H1 (cell line): ENCODE measurements at regions not wholly inside any gene's neighbourhood (a gene's known extent, or its start where the extent isn't known, plus 50 kb on each side); places are given as distances from the start of the nearest gene placed in this dataset.

Source experiments
- CTCF ChIA-PET: fragments of 300-600 bp; sonication (Branson Sonifier 250); formaldehyde crosslinking; loops from one replicate; lab custom pipeline; 2021; ENCODE audit not compliant: partially characterized antibody; lab: Charles Lee
- POLR2A ChIA-PET: fragments of 300-600 bp; sonication (Branson Sonifier 250); formaldehyde crosslinking; loops from one replicate; lab custom pipeline; 2021; ENCODE audit warnings: inconsistent platforms; ENCODE audit not compliant: partially characterized antibody; lab: Charles Lee
- DNase-seq, 2 experiments: peaks; one replicate each; pipeline versions ENCODE4 v3.0.0 to v3.0.0-alpha.2; 2010 to 2022; ENCODE audit warnings: low spot score in 2 of 2, low read depth in 1 of 2, mixed read lengths in 1 of 2
- FAIRE-seq: peaks from 2 replicates; lab custom pipeline; 2011; peaks lifted over from hg19 to GRCh38; lab: Jason Lieb, UNC
- H2AFZ ChIP-seq: 2 replicates; pipeline ENCODE4 v1.8.1; 2012; ENCODE audit warnings: low read length, inconsistent platforms
- H2AK5ac ChIP-seq: 2 replicates; pipeline ENCODE4 v1.6.1; 2013; ENCODE audit warnings: low read depth, low read length
- H2BK120ac ChIP-seq: replicated peaks from 2 replicates; pipeline ENCODE3; 2013; ENCODE audit warnings: low read depth, low read length, inconsistent platforms
- H2BK12ac ChIP-seq: 2 replicates; pipeline ENCODE4 v1.6.1; 2013; ENCODE audit warnings: low read depth, low read length
- H2BK15ac ChIP-seq: 2 replicates; pipeline ENCODE4 v1.6.1; 2013; ENCODE audit warnings: low read length
- H2BK20ac ChIP-seq: 2 replicates; pipeline ENCODE4 v1.6.1; 2013; ENCODE audit warnings: low read length
- H2BK5ac ChIP-seq: 2 replicates; pipeline ENCODE4 v1.6.1; 2013; ENCODE audit warnings: low read depth, low read length
- H3K14ac ChIP-seq: 2 replicates; pipeline ENCODE4 v1.6.1; 2013; ENCODE audit warnings: inconsistent platforms; ENCODE audit not compliant: insufficient read length
- H3K18ac ChIP-seq: 2 replicates; pipeline ENCODE4 v1.6.1; 2013; ENCODE audit warnings: low read length; ENCODE audit errors: extremely low read depth
- H3K23ac ChIP-seq: 2 replicates; pipeline ENCODE4 v1.6.1; 2013; ENCODE audit warnings: inconsistent platforms; ENCODE audit not compliant: insufficient read length
- H3K23me2 ChIP-seq: 2 replicates; pipeline ENCODE4 v1.6.1; 2013; ENCODE audit warnings: low read depth, low read length
- H3K27ac ChIP-seq: 2 replicates; pipeline ENCODE4 v1.6.1; 2011; ENCODE audit warnings: low read depth, low read length, inconsistent platforms
- H3K27me3 ChIP-seq, 4 experiments: replicated peaks in 1 of 4; 1 replicate in 1 of 4; 2 replicates in 3 of 4; pipeline versions ENCODE4 v1.6.1 to v1.8.1; 2011 to 2013; ENCODE audit warnings: low read length in 3 of 4, mild to moderate bottlenecking in 3 of 4, inconsistent platforms in 2 of 4, mixed read lengths in 2 of 4, moderate library complexity in 1 of 4; ENCODE audit not compliant: control insufficient read depth in 3 of 4, insufficient read depth in 3 of 4; ENCODE audit errors: extremely low read depth in 1 of 4
- H3K36me3 ChIP-seq, 4 experiments: 2 replicates each; pipeline versions ENCODE4 v1.6.1 to v1.8.1; 2011 to 2013; ENCODE audit warnings: mild to moderate bottlenecking in 4 of 4, low read length in 3 of 4, moderate library complexity in 2 of 4, control low read depth in 1 of 4, inconsistent platforms in 1 of 4; ENCODE audit not compliant: insufficient read depth in 4 of 4, control insufficient read depth in 2 of 4
- H3K4ac ChIP-seq: replicated peaks from 2 replicates; pipeline ENCODE3; 2013; ENCODE audit warnings: low read length, low read depth, mixed read lengths, inconsistent platforms; ENCODE audit not compliant: insufficient read length
- H3K4me1 ChIP-seq, 4 experiments: replicated peaks in 1 of 4; 1 replicate in 1 of 4; 2 replicates in 3 of 4; pipeline versions ENCODE4 v1.6.1 to v1.8.1; 2011 to 2013; ENCODE audit warnings: low read length in 3 of 4, inconsistent platforms in 2 of 4, mixed read lengths in 1 of 4; ENCODE audit not compliant: insufficient read depth in 4 of 4, control insufficient read depth in 3 of 4
- H3K4me2 ChIP-seq, 2 experiments: 2 replicates each; pipeline versions ENCODE4 v1.6.1 to v1.8.1; 2011 to 2013; ENCODE audit warnings: low read depth in 2 of 2, low read length in 2 of 2, control low read depth in 1 of 2, inconsistent platforms in 1 of 2, mild to moderate bottlenecking in 1 of 2; ENCODE audit not compliant: insufficient read depth in 1 of 2
- H3K4me3 ChIP-seq, 4 experiments: fragments of 200-600, 300-600 bp in 1 of 4; sonication (generic), shearing (Covaris generic), sonication (Bioruptor Twin) in 1 of 4; 2 replicates each; pipeline versions ENCODE4 v1.5.1 to v1.8.1; 2011 to 2016; ENCODE audit warnings: low read length in 4 of 4, low read depth in 3 of 4, control low read depth in 2 of 4, inconsistent platforms in 2 of 4, mild to moderate bottlenecking in 2 of 4, mixed read lengths in 1 of 4, moderate library complexity in 1 of 4; ENCODE audit not compliant: insufficient read depth in 2 of 4; ENCODE audit errors: extremely low read depth in 1 of 4
- H3K56ac ChIP-seq: replicated peaks from 2 replicates; pipeline ENCODE3; 2013; ENCODE audit warnings: low read depth, mild to moderate bottlenecking, mixed read lengths, low read length, inconsistent platforms; ENCODE audit not compliant: insufficient read length
- H3K79me1 ChIP-seq: 2 replicates; pipeline ENCODE4 v1.6.1; 2013; ENCODE audit warnings: low read depth, low read length, control low read depth
- H3K79me2 ChIP-seq, 2 experiments: 2 replicates each; pipeline versions ENCODE4 v1.6.1 to v1.8.1; 2012 to 2013; ENCODE audit warnings: low read length in 2 of 2, mild to moderate bottlenecking in 2 of 2, inconsistent platforms in 1 of 2; ENCODE audit not compliant: insufficient read depth in 2 of 2, control insufficient read depth in 1 of 2
- H3K9ac ChIP-seq, 4 experiments: replicated peaks in 1 of 4; 1 replicate in 1 of 4; 2 replicates in 3 of 4; pipeline versions ENCODE4 v1.6.1 to v1.8.1; 2011 to 2013; ENCODE audit warnings: low read depth in 3 of 4, low read length in 3 of 4, control low read depth in 2 of 4, mild to moderate bottlenecking in 2 of 4, moderate library complexity in 2 of 4, inconsistent platforms in 1 of 4; ENCODE audit errors: extremely low read depth in 1 of 4
- H3K9me3 ChIP-seq, 2 experiments: 2 replicates each; pipeline versions ENCODE4 v1.6.1 to v1.8.1; 2012 to 2013; ENCODE audit warnings: mild to moderate bottlenecking in 2 of 2, moderate library complexity in 2 of 2, control low read depth in 1 of 2, inconsistent platforms in 1 of 2, low read depth in 1 of 2, low read length in 1 of 2, mixed read lengths in 1 of 2; ENCODE audit not compliant: insufficient read depth in 2 of 2
- H4K20me1 ChIP-seq, 2 experiments: replicated peaks in 1 of 2; 2 replicates each; pipeline versions ENCODE3 to v1.8.1; 2011 to 2013; ENCODE audit warnings: inconsistent platforms in 2 of 2, low read length in 2 of 2, mild to moderate bottlenecking in 1 of 2; ENCODE audit not compliant: insufficient read depth in 2 of 2, control insufficient read depth in 1 of 2
- H4K5ac ChIP-seq: 2 replicates; pipeline ENCODE4 v1.6.1; 2013; ENCODE audit warnings: low read length, low read depth, mixed read lengths, inconsistent platforms; ENCODE audit not compliant: insufficient read length
- H4K8ac ChIP-seq: 2 replicates; pipeline ENCODE4 v1.8.0; 2013; ENCODE audit warnings: mild to moderate bottlenecking, moderate library complexity, low read length, inconsistent platforms; ENCODE audit not compliant: insufficient read depth; ENCODE audit errors: extremely low read depth
- H4K91ac ChIP-seq: replicated peaks from 2 replicates; pipeline ENCODE3; 2013; ENCODE audit warnings: low read length, mixed read lengths, inconsistent platforms; ENCODE audit not compliant: insufficient read length
- CEBPB ChIP-seq: IDR thresholded peaks from 2 replicates; pipeline ENCODE4 v1.6.1; 2012; ENCODE audit warnings: low read depth, low read length
- MAX ChIP-seq: IDR thresholded peaks from 2 replicates; pipeline ENCODE4 v1.6.1; 2012; ENCODE audit warnings: inconsistent platforms
- WGBS, 2 experiments: shearing (Covaris generic) in 1 of 2; methylation state at CpG; one replicate each; pipeline versions ENCODE4 v1.1.6 to v1.1.7; 2013 to 2015; ENCODE audit warnings: low lambda C conversion rate in 2 of 2, mixed read lengths in 2 of 2, inconsistent platforms in 1 of 2, low coverage in 1 of 2, missing lambda C conversion rate in 1 of 2; ENCODE audit not compliant: insufficient replicate concordance in 2 of 2, insufficient coverage in 1 of 2, insufficient read length in 1 of 2; ENCODE audit errors: extremely low coverage in 1 of 2, missing lambda C conversion rate in 1 of 2; 5-methylcytosine and 5-hydroxymethylcytosine counted together

DNA sequence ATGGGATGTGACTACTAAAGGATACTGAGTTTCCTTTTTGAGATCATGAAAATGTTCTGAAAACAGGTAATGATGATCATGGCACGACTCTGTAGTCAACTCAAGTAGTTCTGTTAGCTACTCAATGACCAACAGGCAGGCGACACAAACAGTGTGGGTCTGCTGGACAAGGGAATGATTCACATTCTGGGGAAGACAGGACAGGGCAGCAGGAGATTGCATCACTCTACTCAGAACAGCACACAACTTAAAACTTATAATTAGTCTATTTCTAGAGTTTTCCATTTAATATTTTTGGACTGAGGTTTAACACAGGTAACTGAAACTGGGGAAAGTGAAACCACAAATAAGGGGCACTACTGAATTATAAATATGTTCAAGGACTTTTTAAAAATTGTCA lies 365.2 kb downstream of the PRDM5 start:
- no peak overlapping the region for H4K5ac ChIP-seq
- no peak overlapping the region for H3K14ac ChIP-seq
- H3K9ac ChIP-seq = no peak overlapping the region
- no peaks in the 10 kb centered on the region for H3K27me3 ChIP-seq
- H3K9me3 ChIP-seq = no peaks in the 10 kb centered on the region
- POLR2A ChIA-PET = interaction anchor here (0.6 kb wide), 1 partner anchor 301 kb away, joined by 3 read pairs; no protein-coding TSS in a partner anchor
- no peaks in the 10 kb centered on the region for H3K23me2 ChIP-seq
- no peak overlapping the region for H3K18ac ChIP-seq
- no peak overlapping the region for H2AK5ac ChIP-seq
- CTCF ChIA-PET = no interaction called here
- H2AFZ ChIP-seq = peak overlapping the region; percentile 87; the same call in 1 of the 2 replicates
- no peak overlapping the region for H2BK15ac ChIP-seq
- WGBS, 2 experiments = 91% methylated on average over 2 of the region's 2 CpGs; no CpG with 5 or more reads in 1 of the 2 experiments
- no peak overlapping the region for H3K56ac ChIP-seq
- H3K36me3 ChIP-seq = no peaks in the 10 kb centered on the region
- peak; percentile 63; the same call in 1 of the 2 replicates for TF ChIP-seq CEBPB
- no peak for TF ChIP-seq MAX
- H2BK20ac ChIP-seq = no peak overlapping the region
- no peaks in the 10 kb centered on the region for H3K79me2 ChIP-seq
- H3K4me1 ChIP-seq = peaks cover 0 to 14% (median 5%) of the 10 kb centered on the region in 4 experiments; a peak in 2 of 7 replicates
- H4K8ac ChIP-seq = no peak overlapping the region
- peak overlapping the region; percentile 5; the same call in 1 of the 2 replicates for H2BK12ac ChIP-seq
- H3K27ac ChIP-seq = no peak overlapping the region
- H3K4ac ChIP-seq = no peak overlapping the region
- no peak overlapping the region for H3K23ac ChIP-seq
- no peaks in the 10 kb centered on the region for H4K20me1 ChIP-seq
- no peaks in the 10 kb centered on the region for H3K79me1 ChIP-seq
- FAIRE-seq (no peak), DNase-seq (no peak)
- peak overlapping the region; percentile 68 for H4K91ac ChIP-seq
- H3K4me3 ChIP-seq = no peak overlapping the region
- no peak overlapping the region for H3K4me2 ChIP-seq
- H2BK120ac ChIP-seq = no peak overlapping the region
- H2BK5ac ChIP-seq = no peak overlapping the region
